ENCODE measurements at regions not wholly inside any gene's neighbourhood (a gene's known extent, or its start where the extent isn't known, plus 50 kb on each side); places are given as distances from the start of the nearest gene placed in this dataset.

GRCh38 chr2:217706095-217706494 is 296.7 kb downstream of the TNS1 start:
- TF ChIP-seq CTCF (IDR thresholded peaks at IDR 0.05; ENCODE audit: low read depth, low read length), result no peak
- H3K27ac ChIP-seq, result no peak overlapping the region

GRCh38 chr2:217705461-217705860 is 297.3 kb downstream of the TNS1 start:
- no peak for TF ChIP-seq CTCF (IDR thresholded peaks at IDR 0.05; ENCODE audit: low read depth, low read length)
- H3K27ac ChIP-seq, result no peak overlapping the region
- no peaks in the 10 kb centered on the region for H3K9me3 ChIP-seq (ENCODE audit: severe bottlenecking)
- no peaks in the 10 kb centered on the region for H3K36me3 ChIP-seq
- no peaks in the 10 kb centered on the region for H3K27me3 ChIP-seq (ENCODE audit: insufficient read depth, low read depth, severe bottlenecking)
- DNase-seq, result no peak
- no peak overlapping the region for H3K4me3 ChIP-seq (ENCODE audit: low read depth, low read length)

More at GRCh38 chr2:217706095-217706494, 296.7 kb downstream of the TNS1 start:
- Histone ChIP-seq H3K36me3 (no peaks in the 10 kb centered on the region), H3K4me3 (ENCODE audit: low read depth, low read length) (no peak overlapping the region), H3K9me3 (ENCODE audit: severe bottlenecking) (no peaks in the 10 kb centered on the region), H3K27me3 (ENCODE audit: insufficient read depth, low read depth, severe bottlenecking) (no peaks in the 10 kb centered on the region)
- no peak for DNase-seq

GRCh38 chr2:217703999-217704398 is 298.8 kb downstream of the TNS1 start:
- Histone ChIP-seq H3K27ac (no peak overlapping the region), H3K36me3 (no peaks in the 10 kb centered on the region), H3K9me3 (ENCODE audit: severe bottlenecking) (no peaks in the 10 kb centered on the region), H3K4me3 (ENCODE audit: low read depth, low read length) (no peak overlapping the region), H3K27me3 (ENCODE audit: insufficient read depth, low read depth, severe bottlenecking) (no peaks in the 10 kb centered on the region)
- DNase-seq, result no peak
- TF ChIP-seq CTCF (IDR thresholded peaks at IDR 0.05; ENCODE audit: low read depth, low read length), result no peak

- no peak for DNase-seq
- H3K36me3 ChIP-seq, result no peaks in the 10 kb centered on the region
- no peaks in the 10 kb centered on the region for H3K27me3 ChIP-seq (ENCODE audit: insufficient read depth, low read depth, severe bottlenecking)
- H3K9me3 ChIP-seq (ENCODE audit: severe bottlenecking), result no peaks in the 10 kb centered on the region
- TF ChIP-seq CTCF (IDR thresholded peaks at IDR 0.05; ENCODE audit: low read depth, low read length), result no peak
- H3K27ac ChIP-seq, result no peak overlapping the region
- no peak overlapping the region for H3K4me3 ChIP-seq (ENCODE audit: low read depth, low read length)
Measured at GRCh38 chr2:217703102-217703501, 299.7 kb downstream of the TNS1 start.

GRCh38 chr2:217701622-217702021 is 301.2 kb downstream of the TNS1 start:
- DNase-seq, result no peak
- Histone ChIP-seq H3K4me3 (ENCODE audit: low read depth, low read length) (no peak overlapping the region), H3K27ac (no peak overlapping the region), H3K9me3 (ENCODE audit: severe bottlenecking) (no peaks in the 10 kb centered on the region), H3K36me3 (no peaks in the 10 kb centered on the region), H3K27me3 (ENCODE audit: insufficient read depth, low read depth, severe bottlenecking) (no peaks in the 10 kb centered on the region)
- no peak for TF ChIP-seq CTCF (IDR thresholded peaks at IDR 0.05; ENCODE audit: low read depth, low read length)

GRCh38 chr2:217698691-217699090 is 304.1 kb downstream of the TNS1 start:
- no peak for TF ChIP-seq CTCF (IDR thresholded peaks at IDR 0.05; ENCODE audit: low read depth, low read length)
- H3K9me3 ChIP-seq (ENCODE audit: severe bottlenecking), result no peaks in the 10 kb centered on the region

More at GRCh38 chr2:217698691-217699090, 304.1 kb downstream of the TNS1 start:
- Histone ChIP-seq H3K36me3 (no peaks in the 10 kb centered on the region), H3K27ac (no peak overlapping the region), H3K4me3 (ENCODE audit: low read depth, low read length) (no peak overlapping the region), H3K27me3 (ENCODE audit: insufficient read depth, low read depth, severe bottlenecking) (no peaks in the 10 kb centered on the region)
- DNase-seq, result no peak

All from WERI-Rb-1 (cell line).